GM18517 (cell line): ENCODE measurements at regions not wholly inside any gene's neighbourhood (a gene's known extent, or its start where the extent isn't known, plus 50 kb on each side); places are given as distances from the start of the nearest gene placed in this dataset.

Experiments used
- ATAC-seq: cut with Tn5 transposase; IDR thresholded peaks from one replicate; pipeline ENCODE4 v1.9.1; 2021; ENCODE audit warnings: mild to moderate bottlenecking, moderate library complexity; ENCODE audit not compliant: unreplicated experiment

- no peak for ATAC-seq
Measured at GRCh38 chr11:92739491-92739890, 230.0 kb upstream of the MTNR1B start.

GRCh38 chr11:92740276-92740675 is 229.2 kb upstream of the MTNR1B start:
- no peak for ATAC-seq

- ATAC-seq: no peak
Measured at GRCh38 chr11:92744929-92745585, 224.4 kb upstream of the MTNR1B start.

GRCh38 chr11:92750794-92751193 is 218.7 kb upstream of the MTNR1B start:
- no peak for ATAC-seq

- no peak for ATAC-seq
Measured at GRCh38 chr11:92751594-92751993, 217.9 kb upstream of the MTNR1B start.

GRCh38 chr11:92752122-92752521 is 217.3 kb upstream of the MTNR1B start:
- ATAC-seq: no peak

- ATAC-seq: no peak
Measured at GRCh38 chr11:92753161-92753560, 216.3 kb upstream of the MTNR1B start.

GRCh38 chr11:92758241-92758780 is 211.1 kb upstream of the MTNR1B start:
- ATAC-seq: no peak

GRCh38 chr11:92759571-92760214 is 209.8 kb upstream of the MTNR1B start:
- ATAC-seq: no peak

GRCh38 chr11:92762121-92762540 is 207.3 kb upstream of the MTNR1B start:
- no peak for ATAC-seq

- no peak for ATAC-seq
Measured at GRCh38 chr11:92763336-92763735, 206.1 kb upstream of the MTNR1B start.

- ATAC-seq: no peak
Measured at GRCh38 chr11:92764128-92764527, 205.3 kb upstream of the MTNR1B start.

- ATAC-seq: no peak
Measured at GRCh38 chr11:92765082-92765840, 204.2 kb upstream of the MTNR1B start.

GRCh38 chr11:92765965-92766371 is 203.5 kb upstream of the MTNR1B start:
- no peak for ATAC-seq

GRCh38 chr11:92766698-92767097 is 202.8 kb upstream of the MTNR1B start:
- ATAC-seq: no peak

- ATAC-seq: no peak
Measured at GRCh38 chr11:92767416-92767815, 202.0 kb upstream of the MTNR1B start.

- ATAC-seq: no peak
Measured at GRCh38 chr11:92768121-92768840, 201.2 kb upstream of the MTNR1B start.

GRCh38 chr11:92769112-92769511 is 200.3 kb upstream of the MTNR1B start:
- ATAC-seq: no peak

- no peak for ATAC-seq
Measured at GRCh38 chr11:92770419-92770818, 199.0 kb upstream of the MTNR1B start.

- ATAC-seq: no peak
Measured at GRCh38 chr11:92770981-92771380, 198.5 kb upstream of the MTNR1B start.

GRCh38 chr11:92771701-92772100 is 197.8 kb upstream of the MTNR1B start:
- ATAC-seq: no peak
